AG09309 (cell line): ENCODE measurements at regions not wholly inside any gene's neighbourhood (a gene's known extent, or its start where the extent isn't known, plus 50 kb on each side); places are given as distances from the start of the nearest gene placed in this dataset.
A peak's percentile ranks its signal among the peaks of the same experiment; 100 is the strongest.

Source experiments
- DNase-seq: peaks from one replicate; pipeline ENCODE4 v3.0.0-alpha.2; 2010; ENCODE audit warnings: low read depth
- H3K4me3 ChIP-seq: 2 replicates; pipeline ENCODE4 v1.5.1; 2011; ENCODE audit warnings: mild to moderate bottlenecking, low read depth, low read length, moderate library complexity; ENCODE audit not compliant: control insufficient read depth
- TF ChIP-seq, protein P1 (sequence below): IDR thresholded peaks from 2 replicates; pipeline ENCODE4 v1.5.1; 2011; ENCODE audit warnings: mild to moderate bottlenecking, low read depth, low read length, inconsistent platforms; ENCODE audit not compliant: insufficient read depth, control insufficient read depth; ENCODE audit errors: missing control alignments

DNA sequence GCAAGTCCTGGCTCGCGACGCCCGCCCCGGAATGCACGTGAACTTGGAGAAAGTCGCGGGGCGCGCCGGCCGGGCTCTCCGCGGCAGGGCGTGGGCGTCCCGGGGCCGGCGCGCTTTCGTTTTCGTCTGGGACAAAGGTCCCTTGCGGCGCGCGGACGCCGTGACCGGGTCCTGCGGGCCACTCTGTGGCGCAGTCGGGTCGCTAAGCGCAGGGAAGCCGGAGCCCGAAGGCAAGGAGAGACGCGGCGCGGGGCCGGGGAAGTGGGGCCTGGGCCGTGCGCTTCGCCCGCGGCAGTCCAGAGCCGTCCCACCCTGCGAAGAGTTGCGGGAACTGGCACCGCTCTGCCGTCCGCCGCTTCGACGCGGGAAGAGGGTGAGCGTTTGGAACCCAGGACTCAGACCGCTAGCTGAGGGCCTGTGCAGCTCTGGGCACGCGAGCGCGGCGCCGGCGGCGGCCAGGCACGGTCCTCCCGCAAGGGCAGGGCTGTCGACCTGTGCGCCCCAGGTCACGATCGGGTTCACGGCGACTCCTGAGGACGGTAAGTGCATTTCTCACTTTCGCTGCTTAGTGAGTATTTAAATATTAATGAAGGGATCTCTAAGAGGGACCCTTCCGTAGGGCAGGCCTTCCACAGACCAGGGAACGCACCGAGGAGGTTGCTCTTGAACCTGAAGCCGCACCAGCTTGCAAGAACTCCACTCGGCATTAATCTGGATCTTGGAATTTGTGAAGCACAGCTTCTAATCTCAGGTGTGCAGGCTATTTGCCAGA lies 78.0 kb upstream of the PPARA start:
- H3K4me3 ChIP-seq, result peak overlapping the region; percentile 96
- TF ChIP-seq, protein P1, sequence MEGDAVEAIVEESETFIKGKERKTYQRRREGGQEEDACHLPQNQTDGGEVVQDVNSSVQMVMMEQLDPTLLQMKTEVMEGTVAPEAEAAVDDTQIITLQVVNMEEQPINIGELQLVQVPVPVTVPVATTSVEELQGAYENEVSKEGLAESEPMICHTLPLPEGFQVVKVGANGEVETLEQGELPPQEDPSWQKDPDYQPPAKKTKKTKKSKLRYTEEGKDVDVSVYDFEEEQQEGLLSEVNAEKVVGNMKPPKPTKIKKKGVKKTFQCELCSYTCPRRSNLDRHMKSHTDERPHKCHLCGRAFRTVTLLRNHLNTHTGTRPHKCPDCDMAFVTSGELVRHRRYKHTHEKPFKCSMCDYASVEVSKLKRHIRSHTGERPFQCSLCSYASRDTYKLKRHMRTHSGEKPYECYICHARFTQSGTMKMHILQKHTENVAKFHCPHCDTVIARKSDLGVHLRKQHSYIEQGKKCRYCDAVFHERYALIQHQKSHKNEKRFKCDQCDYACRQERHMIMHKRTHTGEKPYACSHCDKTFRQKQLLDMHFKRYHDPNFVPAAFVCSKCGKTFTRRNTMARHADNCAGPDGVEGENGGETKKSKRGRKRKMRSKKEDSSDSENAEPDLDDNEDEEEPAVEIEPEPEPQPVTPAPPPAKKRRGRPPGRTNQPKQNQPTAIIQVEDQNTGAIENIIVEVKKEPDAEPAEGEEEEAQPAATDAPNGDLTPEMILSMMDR, result no peak
- no peak for DNase-seq

DNA sequence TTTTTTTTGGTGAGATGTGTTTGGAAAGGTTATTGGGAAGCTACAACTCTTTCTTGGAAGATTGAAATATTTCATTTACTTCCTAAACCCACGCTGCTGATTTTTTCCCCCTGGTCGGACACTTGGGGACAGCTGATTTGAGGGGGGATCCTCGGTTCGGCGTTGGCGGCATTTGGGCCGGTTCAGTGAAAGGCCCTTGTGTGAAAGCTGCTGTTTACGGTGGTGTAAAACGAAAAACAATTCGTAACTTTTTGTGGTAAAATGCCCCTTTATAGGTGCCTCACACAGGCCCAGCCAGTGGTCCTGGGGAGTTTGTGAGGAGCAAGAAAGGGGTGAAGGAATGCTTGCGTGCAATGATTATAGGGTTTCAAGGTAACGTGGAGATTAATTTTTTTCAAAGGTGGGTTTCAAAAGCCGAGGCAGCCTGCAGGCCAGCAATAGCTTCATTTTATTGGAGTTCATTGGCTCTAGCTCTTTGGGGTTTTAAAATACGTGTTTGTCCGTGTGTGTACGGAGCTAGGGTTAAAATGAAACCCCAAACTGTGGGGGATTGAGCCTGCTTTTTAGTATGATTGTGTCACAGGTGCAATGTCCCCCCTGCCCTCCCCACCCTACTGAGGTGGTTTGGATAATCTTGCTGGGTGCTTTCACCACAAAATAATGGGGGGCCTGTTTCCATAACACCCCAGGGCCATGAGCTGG lies 77.2 kb upstream of the PPARA start:
- no peak for DNase-seq
- peak overlapping the region; percentile 96 for H3K4me3 ChIP-seq
- TF ChIP-seq, protein P1, result no peak

DNA sequence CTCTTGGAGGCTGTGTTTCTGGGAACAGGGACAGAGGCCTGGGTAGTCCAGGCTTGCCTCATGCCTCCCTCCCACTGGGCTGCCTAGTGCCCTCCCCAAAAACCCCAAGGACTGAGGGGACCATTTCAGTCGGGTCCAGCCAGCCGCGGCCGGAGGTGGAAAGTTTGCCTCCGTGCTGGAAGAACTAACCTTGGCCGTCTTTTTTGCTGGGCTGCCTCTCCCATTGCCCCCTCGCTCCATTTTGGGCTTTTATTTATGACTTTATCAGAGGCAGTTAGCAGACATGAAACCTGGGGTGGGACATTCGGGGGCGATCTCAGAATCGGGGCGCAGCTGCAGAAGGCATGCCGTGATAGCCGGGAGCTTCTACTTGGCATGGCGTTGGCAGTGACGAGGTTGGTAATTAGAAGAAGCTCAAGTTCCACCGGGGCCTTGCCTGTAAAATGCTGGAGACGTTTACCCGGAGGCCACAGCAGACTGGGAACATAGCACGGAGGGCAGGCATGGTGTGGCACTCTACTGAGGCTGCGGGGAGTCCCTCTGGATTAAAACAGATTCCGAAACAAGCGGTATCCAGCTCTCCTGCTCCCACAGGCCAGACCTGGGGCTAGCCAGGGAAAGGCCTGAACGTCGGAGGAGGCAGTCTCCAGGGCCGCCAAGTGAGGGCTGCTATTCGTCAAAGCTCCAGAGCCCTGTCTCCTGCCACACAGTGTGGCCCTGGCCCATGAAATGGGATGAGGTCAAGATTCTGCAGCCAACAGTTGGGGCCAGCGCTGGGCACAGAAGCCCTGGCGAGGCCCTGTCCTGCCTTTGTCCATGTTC lies 76.4 kb upstream of the PPARA start:
- TF ChIP-seq, protein P1, result no peak
- H3K4me3 ChIP-seq, result peak overlapping the region; percentile 96
- no peak for DNase-seq

DNA sequence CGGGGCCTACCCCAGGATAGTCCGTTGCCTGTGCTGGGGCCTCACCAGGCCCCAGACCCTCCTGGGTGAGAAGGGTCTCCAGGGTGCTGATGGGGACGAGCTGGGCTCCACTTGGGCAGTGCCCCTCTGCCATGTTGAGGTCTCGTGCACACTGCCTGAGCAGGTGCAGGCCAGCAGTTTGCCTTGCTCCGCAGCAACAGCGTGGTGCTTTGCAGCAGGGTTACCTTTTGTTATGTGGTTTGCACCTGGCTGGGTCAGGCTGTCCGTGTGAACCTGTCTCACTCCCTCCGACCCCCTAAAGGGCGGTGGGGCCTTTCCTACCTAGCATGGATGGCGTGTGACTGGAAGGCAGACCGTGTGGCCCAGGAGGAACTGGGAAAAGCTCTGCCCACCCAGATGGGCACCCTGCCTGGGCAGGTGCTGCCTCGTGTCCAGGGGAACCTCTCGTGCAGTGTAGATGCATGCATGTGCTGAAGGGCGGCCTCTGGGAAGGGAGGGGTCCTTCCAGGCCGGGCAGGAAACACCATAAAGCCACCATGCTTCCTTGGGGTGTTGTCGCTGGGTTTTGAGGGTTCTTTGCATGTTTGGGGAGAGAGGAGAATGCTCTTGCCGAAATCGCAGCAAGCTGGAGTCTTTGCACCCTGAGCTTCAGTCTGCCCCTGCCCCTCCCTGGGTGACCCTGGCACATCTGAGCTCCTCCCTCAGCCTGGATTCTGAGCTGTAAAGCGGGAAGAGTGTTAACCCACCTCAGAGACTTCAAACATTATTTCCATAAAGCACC lies 75.4 kb upstream of the PPARA start:
- DNase-seq, result no peak
- peak overlapping the region; percentile 96 for H3K4me3 ChIP-seq

DNA sequence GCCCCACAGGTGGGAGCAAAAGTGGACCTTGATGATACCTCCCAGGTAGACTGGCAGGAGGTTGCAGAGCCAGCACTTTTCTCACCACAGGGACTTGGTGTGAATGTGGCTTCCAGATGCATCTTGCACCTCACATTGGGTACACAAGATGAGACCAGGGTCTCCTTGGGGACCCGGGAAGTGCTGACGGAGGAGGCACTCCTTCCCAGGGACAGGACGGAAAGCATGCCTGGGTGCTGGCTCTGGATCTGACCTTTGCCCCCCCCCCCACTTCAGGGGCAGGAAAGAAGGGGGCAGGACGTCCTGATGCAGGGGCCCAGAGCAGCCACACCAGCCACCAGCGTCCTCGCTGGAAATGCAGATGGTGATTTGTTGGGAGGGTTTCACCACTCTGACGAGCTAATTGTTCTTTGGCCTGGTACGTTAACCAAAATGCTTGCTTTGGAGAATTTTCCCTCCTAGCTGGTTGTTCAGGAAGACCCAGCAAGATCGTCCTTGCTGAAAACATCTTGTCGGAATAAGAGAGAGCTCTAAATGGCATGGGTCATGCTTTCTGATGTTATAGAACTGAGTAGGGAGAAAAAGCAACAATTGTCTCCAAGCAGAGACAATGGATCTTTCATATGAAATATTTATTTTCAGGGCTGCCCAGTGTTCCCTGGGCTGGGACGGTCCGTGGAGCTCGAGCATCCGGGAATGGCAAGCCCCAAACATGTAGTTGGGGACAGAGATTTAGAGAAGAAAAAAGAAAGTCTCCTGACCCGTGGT lies 74.4 kb upstream of the PPARA start:
- TF ChIP-seq, protein P1, result no peak
- peak overlapping the region; percentile 96 for H3K4me3 ChIP-seq
- DNase-seq, result no peak

More for the DNA sequence above, 75.4 kb upstream of the PPARA start:
- TF ChIP-seq, protein P1, result no peak
